Retinal pigment epithelial cell (primary cell): ENCODE measurements at regions not wholly inside any gene's neighbourhood (a gene's known extent, or its start where the extent isn't known, plus 50 kb on each side); places are given as distances from the start of the nearest gene placed in this dataset.
"Not testable (repeated sequence)": the region's sequence is repeated elsewhere in the genome, so short reads cannot be mapped to it uniquely, and the experiment has no call there.

ENCODE experiments used
- DNase-seq: peaks from one replicate; pipeline ENCODE4 v3.0.0-alpha.2; 2010; ENCODE audit warnings: low read depth
- H3K4me3 ChIP-seq: 2 replicates; pipeline ENCODE4 v1.5.1; 2011; ENCODE audit warnings: mild to moderate bottlenecking, low read length, control low read depth, moderate library complexity
- CTCF ChIP-seq: conservative IDR thresholded peaks from 2 replicates; pipeline ENCODE4 v1.5.1; 2011; ENCODE audit warnings: low read depth, low read length, control low read depth, inconsistent platforms

- no peak for DNase-seq
- no peak for TF ChIP-seq CTCF
- H3K4me3 ChIP-seq: no peak overlapping the region
Measured at GRCh38 chr4:52477191-52477780, 181.8 kb downstream of the USP46 start.

- H3K4me3 ChIP-seq: no peak overlapping the region
- TF ChIP-seq CTCF: no peak
- no peak for DNase-seq
Measured at GRCh38 chr4:52483186-52483890, 175.8 kb downstream of the USP46 start.

GRCh38 chr4:52507774-52508173, 151.3 kb downstream of the USP46 start:
- TF ChIP-seq CTCF: no peak
- DNase-seq: no peak
- no peak overlapping the region for H3K4me3 ChIP-seq

GRCh38 chr4:52510939-52511565, 148.0 kb downstream of the USP46 start:
- no peak overlapping the region for H3K4me3 ChIP-seq
- no peak for TF ChIP-seq CTCF
- no peak for DNase-seq

- no peak overlapping the region for H3K4me3 ChIP-seq
- TF ChIP-seq CTCF: no peak
- no peak for DNase-seq
Measured at GRCh38 chr4:52511825-52512224, 147.3 kb downstream of the USP46 start.

GRCh38 chr4:52512291-52512690, 146.8 kb downstream of the USP46 start:
- H3K4me3 ChIP-seq: no peak overlapping the region
- TF ChIP-seq CTCF: no peak
- DNase-seq: no peak

GRCh38 chr4:52522093-52522492, 137.0 kb downstream of the USP46 start:
- not testable (repeated sequence) for DNase-seq, H3K4me3 ChIP-seq
